HG02870 (cell line): ENCODE measurements at regions not wholly inside any gene's neighbourhood (a gene's known extent, or its start where the extent isn't known, plus 50 kb on each side); places are given as distances from the start of the nearest gene placed in this dataset.
A peak's percentile ranks its signal among the peaks of the same experiment; 100 is the strongest.
"Not testable (repeated sequence)": the region's sequence is repeated elsewhere in the genome, so short reads cannot be mapped to it uniquely, and the experiment has no call there.

ENCODE experiments used
- ATAC-seq: cut with Tn5 transposase; IDR thresholded peaks from one replicate; pipeline ENCODE4 v1.9.1; 2021; ENCODE audit warnings: mild to moderate bottlenecking, moderate library complexity; ENCODE audit not compliant: unreplicated experiment

- ATAC-seq: not testable (repeated sequence)
These were observed 91.0 kb upstream of the SPDYE9 start for GRCh38 chr7:73176813-73177212.

GRCh38 chr7:73175322-73175721 lies 89.5 kb upstream of the SPDYE9 start:
- not testable (repeated sequence) for ATAC-seq

- ATAC-seq: not testable (repeated sequence)
These were observed 85.1 kb upstream of the SPDYE9 start for GRCh38 chr7:73170902-73171301.

- ATAC-seq: not testable (repeated sequence)
These were observed 84.6 kb upstream of the SPDYE9 start for GRCh38 chr7:73170415-73170814.

GRCh38 chr7:73166152-73166551 lies 80.3 kb upstream of the SPDYE9 start:
- ATAC-seq: not testable (repeated sequence)

GRCh38 chr7:73162680-73163079 lies 76.8 kb upstream of the SPDYE9 start:
- ATAC-seq: not testable (repeated sequence)

GRCh38 chr7:73161727-73162126 lies 75.9 kb upstream of the SPDYE9 start:
- ATAC-seq: not testable (repeated sequence)

- ATAC-seq: not testable (repeated sequence)
These were observed 71.4 kb upstream of the SPDYE9 start for GRCh38 chr7:73157169-73157661.

GRCh38 chr7:73156510-73157168 lies 70.8 kb upstream of the SPDYE9 start:
- not testable (repeated sequence) for ATAC-seq

GRCh38 chr7:73154586-73155038 lies 68.8 kb upstream of the SPDYE9 start:
- peak; percentile 75 for ATAC-seq

- ATAC-seq: not testable (repeated sequence)
These were observed 68.2 kb upstream of the SPDYE9 start for GRCh38 chr7:73153921-73154585.

GRCh38 chr7:73148570-73148969 lies 62.7 kb upstream of the SPDYE9 start:
- ATAC-seq: not testable (repeated sequence)

- ATAC-seq: not testable (repeated sequence)
These were observed 61.8 kb upstream of the SPDYE9 start for GRCh38 chr7:73147681-73148080.

- not testable (repeated sequence) for ATAC-seq
These were observed 58.2 kb upstream of the SPDYE9 start for GRCh38 chr7:73143993-73144392.

GRCh38 chr7:73137922-73138321 lies 52.1 kb upstream of the SPDYE9 start:
- ATAC-seq: not testable (repeated sequence)
